NCI-H524 treated with DMSO at 0.1 percent for 48 hours (cell line): ENCODE measurements at regions not wholly inside any gene's neighbourhood (a gene's known extent, or its start where the extent isn't known, plus 50 kb on each side); places are given as distances from the start of the nearest gene placed in this dataset.

Experiments used
- DNase-seq: peaks from one replicate; lab custom pipeline; 2025; lab: John Stamatoyannopoulos, UW

DNA sequence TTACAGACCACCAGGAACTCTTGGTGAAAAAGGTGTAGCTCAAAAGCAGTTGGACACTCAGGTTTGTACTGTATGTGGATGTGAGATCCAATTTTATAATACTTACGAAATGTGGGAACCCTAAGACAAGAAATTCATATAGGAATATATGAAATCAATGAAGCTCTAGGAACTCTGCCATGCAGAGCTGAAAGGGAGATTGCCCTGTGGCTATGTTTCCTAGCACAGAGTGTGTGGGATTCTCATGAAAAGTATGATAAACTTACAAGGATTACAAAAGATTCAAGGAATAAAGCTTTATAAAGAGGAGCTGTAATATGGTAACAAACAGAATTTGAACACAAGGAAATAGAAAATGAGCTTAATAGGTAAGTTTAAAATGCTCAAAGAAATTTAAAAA lies 205.7 kb upstream of the FAM83B start:
- DNase-seq: no peak

DNA sequence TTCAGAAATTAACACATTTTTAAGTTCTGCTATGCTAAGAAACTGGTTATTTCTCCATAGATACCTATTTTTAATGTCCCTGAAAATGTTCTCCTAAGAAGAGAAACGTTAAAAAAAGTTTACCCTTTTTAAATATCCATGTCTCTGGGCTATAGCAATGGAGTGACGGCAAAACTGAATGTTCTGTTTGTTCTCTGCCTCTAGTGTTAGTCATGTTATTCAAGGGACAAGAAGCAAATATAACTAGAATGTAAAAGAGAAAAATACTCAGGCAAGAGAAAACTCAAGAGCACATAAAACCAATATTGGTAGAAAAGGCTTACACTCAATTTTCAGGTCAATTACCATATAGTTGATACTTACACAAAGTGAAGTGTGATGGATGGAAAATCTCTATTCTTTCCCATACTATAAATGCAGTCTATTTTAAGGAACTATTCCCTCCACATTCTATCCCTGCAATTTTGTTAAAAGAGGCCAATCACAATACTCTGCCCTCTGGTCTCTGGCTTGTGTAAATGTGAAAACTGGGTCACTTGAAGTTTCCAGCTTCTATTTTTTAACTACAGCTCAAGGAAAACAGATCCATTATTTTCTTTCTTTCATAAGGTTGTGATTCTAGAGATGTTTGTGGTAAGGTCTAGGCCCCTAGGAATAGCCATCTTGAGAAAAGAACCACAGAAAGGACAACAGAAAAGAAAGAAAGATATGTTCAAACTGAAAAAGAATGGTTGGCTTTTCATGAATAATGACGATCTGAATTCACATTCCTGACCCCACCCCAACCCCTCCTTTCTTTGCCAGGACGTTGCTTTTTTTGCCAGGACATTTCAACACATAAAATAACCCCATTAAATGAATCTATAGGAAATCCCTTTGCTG lies 200.3 kb upstream of the FAM83B start:
- no peak for DNase-seq

DNA sequence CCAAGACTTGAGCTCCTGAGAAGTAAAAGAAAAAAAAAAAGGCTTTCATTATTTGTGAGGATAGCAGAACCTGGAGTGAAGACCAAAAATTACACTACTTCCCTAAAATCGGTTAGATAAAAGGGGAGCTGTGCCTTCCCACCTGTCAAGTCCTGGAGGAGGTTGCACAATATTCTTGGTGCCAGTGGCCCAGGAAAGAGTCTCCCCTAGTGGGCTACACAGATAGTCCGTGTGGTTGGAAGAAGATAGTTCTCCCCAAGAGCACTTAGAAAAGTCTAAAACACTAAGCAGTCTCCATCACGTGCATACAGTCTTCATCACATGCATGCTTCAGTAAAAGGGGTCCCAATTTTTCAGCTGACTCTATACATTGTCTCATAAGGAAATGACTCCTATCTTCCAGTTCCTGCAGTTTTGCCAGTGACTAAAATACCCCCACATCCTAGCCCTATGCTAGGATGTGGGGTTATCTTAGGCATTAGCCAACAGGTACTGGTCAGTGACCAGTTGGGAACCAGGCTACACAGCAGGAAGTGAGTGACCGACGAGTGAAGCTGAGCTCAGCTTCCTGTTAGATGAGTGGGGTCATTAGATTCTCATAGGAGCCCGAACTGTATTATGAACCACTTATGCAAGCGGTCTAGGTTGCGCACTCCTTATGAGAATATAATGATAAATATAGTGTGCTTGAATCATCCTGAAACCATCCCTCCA lies 199.5 kb upstream of the FAM83B start:
- DNase-seq: no peak

DNA sequence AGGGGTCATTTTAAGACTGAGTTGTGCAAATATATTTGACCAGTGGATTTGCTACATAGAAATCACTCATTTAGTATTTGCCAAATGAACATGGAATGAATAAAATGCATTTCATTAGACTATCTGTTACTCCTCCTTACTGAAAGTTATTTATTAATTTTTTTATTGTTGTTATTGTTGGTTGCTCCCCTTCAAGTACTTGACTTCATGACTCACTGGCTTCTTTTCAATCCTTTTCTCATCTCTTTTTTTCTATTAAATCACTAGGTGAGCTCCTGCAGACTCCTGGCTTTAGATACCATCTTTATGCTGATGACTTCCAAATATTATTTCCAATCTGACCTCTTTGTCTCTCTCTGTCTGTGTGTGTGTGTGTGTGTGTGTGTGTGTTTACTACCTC lies 192.2 kb upstream of the FAM83B start:
- no peak for DNase-seq

DNA sequence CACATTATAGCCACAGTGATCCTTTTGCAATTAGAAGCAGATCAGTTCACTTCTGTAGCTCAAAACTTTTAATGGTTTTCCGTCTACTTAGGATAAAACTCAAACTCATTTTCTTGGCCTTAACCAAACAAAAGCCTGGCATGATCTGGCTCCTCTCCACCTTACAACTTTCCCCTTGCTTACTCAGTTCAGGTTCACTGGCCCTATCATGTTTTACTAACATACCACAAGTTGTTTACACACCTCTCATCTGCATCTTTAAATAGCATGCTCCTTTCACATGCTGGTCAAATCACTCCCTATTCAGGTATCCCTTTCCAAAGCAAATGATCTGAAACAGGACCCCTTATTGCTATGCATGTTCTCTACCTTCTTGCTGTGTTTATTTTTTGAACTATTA lies 191.4 kb upstream of the FAM83B start:
- DNase-seq: no peak

DNA sequence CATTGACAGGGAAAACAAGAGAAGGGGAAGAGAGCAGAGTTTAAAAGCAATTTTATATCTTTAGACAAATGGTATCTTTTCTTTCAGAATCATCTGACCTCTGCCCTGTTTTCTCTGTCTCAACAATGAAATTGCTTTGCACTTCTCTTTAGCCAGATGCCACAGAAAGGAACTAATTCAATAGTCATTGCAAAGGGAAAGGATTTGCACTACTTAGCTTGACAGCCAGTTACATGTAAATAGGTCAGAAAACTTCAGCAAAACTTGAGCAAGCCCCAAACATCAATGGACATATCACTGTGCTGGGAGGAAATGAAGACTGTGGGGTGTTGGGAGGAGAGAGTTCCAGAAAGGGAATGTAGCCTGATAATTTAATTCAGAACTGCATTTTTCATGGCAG lies 181.3 kb upstream of the FAM83B start:
- no peak for DNase-seq

DNA sequence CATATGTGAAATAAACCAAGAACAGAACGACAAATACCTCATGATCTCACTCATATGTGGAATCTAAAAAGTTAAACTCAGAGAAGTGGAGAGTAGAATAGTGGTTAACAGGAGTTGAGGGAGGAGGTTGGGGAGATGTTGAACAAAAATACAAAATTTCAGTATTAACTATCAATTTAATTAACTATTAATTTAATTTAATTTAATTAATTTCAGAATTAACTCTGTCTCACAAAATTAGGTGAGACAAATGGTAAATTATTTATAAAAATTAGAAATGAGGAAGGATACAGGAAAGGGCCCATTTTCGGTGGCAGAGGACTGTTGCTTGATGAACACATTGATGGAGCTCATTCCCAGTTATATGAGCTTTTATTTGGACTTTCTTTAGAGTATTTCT lies 166.0 kb upstream of the FAM83B start:
- DNase-seq: no peak

DNA sequence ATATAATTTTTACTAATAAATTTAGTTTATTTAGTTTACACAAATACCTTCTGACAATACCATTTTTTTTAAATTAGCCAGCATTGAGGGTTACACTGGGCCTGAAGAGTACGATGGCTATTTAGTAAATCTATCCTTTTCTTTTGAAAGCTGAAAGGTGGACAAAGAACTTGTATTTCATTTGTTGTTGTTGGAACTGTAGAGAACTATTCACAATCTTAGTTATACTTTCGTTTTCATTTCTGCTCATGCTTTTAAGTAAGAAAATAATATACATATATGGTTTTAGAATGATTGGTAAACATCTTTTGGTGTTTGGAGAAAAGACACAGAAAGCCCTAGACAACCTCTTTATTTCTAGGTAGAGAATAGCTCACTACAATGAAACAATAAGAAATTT lies 165.3 kb upstream of the FAM83B start:
- no peak for DNase-seq

DNA sequence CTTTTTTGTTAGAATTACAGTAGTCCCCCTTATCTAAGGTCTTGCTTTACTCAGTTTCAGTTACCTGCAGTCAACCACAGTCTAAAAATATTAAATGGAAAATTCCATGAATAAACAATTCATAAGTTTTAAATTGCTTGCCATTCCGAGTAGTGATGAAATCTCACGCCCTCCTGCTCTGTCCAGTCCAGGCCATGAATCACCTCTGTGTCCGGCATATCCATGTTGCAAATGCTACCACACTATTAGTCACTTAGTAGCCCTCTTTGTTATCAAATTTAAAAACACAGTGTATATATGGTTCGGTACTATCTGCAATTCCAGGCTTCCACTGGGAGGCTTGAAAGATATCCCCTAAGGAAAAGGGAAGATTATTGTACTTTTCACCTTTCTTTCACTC lies 164.6 kb upstream of the FAM83B start:
- DNase-seq: no peak

DNA sequence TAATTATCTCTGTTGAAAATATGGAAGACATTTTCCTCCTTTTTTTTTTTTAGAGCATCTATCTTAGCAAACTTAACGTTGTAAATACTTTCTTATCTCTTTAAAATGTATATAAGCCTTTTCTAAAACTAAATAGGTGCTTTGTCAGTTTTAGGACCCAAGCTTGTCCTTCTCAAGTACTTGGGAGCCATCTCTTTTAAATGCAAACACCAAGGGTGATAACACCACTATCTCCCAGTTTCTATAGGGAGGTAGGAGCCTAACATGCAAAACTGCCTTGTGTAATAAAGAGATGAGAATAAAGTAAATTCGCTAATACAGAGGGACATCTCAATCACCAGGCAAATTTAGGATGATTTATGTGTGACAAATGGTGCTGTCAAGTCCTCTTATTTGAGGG lies 157.0 kb upstream of the FAM83B start:
- no peak for DNase-seq

DNA sequence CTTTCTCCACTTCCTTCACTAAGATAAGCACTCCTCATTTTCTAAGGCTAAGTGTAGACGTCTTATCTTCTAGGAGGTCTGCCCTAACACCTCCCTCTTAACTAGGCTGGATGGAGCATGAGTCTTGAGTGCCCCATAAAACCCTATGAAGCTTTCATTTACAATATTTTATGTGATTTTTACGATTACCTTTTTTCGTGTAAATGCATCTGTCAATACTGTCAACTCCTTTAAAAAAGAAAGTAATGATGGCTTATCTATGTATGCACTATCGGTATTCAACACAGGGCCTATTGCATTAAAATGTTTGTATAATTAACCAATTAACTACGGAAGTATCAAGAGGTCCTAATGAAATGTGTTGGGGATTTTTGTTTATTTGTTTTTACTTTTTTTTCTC lies 156.0 kb upstream of the FAM83B start:
- DNase-seq: no peak

DNA sequence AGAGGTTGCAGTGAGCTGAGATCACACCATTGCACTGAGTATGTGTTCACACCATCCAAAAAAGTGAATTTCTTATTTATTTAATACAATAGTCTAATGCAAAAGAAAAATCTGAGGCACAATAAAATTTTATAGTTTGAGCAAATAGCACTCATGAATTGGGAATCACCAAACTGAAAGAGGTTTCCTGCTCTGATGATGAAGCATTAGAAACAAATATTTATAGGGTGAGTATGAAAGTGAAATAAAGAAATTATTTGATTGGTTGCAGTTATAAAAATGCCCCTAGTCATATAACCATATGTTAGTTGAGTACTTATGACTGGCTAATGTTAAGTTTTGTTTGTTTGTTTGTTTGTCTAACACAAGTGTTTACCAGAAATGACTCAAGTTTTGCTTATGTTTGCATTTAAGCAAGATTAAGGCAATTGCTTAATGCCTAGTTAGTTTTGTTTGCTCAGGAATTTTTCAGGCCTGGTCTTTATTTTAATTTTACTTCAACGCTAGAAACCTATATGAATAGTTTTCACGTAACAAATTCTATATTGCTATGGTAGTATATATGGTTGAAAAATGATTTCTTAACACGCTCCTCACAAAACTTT lies 151.5 kb upstream of the FAM83B start:
- no peak for DNase-seq

DNA sequence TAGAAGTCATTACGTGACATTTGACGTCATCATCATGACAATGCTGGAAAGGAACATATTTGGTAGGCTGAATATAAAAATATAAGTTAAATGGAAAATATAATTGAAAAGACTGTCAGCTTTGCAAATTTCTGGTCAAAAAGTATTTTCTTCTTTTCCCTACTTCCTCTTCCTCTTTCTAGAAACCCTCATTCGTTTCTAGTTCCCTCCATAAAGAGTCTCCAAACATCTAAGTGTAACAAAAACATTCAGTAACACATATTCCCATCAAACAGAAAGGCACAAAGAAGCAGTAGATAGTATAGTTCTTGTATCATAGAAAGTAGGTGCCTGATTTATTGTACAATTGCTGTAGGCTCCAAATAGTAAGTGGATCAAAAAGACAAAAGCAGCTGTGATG lies 150.8 kb upstream of the FAM83B start:
- no peak for DNase-seq

DNA sequence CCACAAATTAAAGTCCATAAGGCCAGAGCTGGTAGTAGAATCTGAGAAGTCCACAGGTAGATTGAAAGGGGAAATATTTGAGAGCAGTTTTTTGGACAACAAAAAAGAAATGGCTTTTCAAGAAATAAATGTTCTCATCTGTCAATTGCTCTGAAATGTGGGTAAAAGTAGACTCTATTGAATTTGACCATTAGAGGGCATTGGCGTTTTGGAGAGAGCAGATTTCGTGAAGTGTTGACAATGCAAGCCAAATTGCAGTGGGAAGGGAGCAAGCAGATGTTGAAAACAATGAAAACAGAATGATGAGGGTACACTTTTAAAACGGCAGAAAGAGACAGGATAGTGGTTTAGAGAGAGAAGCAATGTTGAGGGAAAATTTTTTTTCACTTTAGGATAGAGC lies 149.1 kb upstream of the FAM83B start:
- DNase-seq: peak; percentile 10

DNA sequence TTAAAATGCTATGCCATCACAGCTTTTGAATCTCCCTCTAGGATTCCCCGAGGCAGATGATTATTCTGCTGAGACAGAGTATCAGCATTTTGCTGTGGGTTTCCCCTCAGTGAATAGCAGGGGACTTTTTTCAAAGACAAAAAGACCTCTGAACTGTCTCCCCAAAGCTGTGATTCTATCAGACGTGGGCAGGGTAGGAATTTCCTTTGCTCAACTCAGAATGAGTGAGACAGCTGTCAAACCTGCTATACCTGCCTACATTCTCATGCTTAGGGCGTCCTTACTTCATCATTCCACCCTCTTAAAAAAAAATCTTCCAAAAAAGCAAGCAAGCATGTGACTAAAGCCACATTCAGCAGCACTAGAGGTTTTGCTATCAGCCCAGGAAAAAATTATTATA lies 147.6 kb upstream of the FAM83B start:
- DNase-seq: no peak

DNA sequence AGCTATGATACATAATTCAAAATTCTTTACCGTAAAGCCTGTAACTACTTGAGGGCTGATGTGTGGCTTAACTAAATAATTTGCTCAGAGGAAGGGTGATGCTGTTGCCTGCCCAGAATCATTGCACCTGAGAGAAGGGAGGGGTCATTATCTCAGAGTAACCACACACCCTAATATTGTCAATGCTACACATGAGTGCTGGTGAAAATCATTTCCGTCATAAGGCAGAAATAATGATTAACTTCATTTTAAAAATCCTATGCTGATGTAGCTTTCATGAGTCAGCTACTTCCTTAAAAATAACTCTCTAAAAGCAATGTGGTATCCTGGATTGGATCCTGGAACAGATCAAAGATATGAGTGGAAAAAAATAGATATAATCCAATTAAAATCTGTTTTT lies 146.4 kb upstream of the FAM83B start:
- no peak for DNase-seq

DNA sequence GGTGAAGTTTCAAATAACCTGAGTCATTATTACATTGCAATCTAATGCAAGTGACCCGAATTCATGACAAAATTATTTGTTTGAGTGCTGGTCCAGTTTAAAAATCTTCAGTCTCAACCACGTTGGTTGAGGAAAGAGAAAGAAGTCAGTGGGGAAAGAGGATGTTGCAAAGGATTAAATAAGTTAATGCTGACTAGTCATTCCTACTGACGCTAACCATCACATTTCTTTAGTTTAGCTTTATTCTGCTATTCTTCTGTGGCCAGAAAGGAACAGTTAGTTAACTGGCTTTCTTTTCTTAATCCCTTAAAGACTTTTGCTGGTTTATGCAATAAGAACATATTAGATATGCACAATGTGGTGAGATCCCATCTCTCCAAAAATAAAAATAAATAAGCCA lies 143.8 kb upstream of the FAM83B start:
- no peak for DNase-seq

DNA sequence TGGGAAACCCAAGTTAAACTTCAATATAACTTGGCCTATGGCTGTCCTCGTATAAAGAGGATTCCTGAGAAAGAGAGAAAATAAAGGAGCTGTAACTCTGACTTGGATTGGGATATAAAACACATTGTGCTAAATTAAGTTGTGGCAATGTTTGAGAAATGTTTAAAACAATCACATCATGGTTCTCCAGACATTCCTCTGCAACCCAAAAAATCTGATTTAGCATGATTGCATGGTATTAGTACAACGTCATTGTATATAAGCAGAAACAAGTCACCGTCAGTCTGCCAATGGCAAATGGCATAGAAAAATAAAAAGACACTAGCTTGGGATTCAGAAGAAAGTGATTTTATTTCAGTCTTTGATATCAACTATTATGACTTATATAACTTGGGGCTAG lies 140.2 kb upstream of the FAM83B start:
- no peak for DNase-seq

DNA sequence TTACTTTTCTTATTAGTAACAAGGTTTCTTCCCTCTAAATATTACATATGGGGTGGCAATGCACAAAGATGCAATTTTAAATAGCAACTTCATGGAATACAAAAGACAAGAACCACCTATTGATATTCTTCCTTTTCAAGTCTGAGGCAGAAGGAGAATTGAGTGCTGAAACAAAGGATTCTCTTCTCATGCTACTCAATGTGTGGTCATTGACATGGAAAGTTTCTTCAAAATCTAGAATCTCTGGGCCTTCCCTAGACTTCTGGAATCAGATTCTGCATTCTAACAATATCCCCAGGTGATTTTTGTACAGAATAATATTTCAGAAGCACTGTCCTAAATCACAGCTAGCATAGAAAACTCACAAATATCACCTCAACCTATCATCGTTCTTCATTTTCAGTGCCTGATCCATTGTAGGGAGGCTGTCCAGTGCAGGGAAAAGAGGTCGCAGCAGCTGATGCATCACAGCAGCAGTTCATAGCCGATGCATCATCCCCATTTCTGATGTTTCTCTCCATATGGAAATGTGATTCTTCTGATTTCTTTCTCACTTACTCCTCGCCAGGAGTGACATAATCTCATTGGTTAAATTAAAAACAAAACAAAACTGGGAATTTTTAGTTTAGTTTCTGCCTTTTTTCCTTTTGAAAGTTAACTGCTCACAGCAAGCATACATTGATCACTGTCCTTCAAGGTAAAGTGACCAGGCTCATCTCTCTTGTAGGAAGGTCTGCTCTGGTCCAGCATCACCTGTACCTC lies 139.5 kb upstream of the FAM83B start:
- DNase-seq: no peak

DNA sequence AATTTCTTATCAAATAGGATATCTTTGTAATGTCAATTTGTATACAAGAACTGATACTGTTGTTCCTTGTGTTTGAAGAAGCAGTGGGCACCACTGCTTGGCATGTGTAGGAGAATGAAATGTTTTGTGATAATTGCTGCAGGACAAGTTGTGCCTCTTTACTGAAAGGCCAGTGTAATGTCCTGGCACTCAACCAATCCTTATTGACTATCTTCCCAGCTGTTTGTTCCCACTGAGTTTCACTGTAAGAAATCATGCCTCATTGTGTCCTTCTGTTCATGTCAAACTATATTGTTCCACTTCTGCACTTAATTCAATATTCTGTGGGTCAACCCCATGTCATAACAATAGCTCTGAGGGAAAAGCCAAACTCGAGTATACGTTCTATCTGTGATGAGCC lies 136.1 kb upstream of the FAM83B start:
- DNase-seq: no peak

DNA sequence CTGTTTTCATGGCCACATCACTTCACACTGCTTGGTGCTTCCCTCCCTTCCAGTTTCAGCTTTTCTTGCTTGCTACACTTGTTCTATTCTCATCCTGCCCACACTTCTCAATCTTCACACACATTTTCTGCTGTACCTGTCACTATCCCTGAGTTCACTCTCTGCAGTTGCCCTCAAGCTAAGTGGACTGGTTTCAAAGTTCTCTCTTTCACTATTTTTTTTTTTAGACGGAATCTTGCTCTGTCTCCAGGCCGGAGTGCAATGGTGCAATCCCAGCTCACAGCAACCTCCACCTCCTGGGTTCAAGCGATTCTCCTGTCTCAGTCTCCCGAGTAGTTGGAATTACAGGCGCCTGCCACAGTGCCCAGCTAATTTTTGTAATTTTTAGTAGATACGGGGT lies 130.6 kb upstream of the FAM83B start:
- DNase-seq: no peak

DNA sequence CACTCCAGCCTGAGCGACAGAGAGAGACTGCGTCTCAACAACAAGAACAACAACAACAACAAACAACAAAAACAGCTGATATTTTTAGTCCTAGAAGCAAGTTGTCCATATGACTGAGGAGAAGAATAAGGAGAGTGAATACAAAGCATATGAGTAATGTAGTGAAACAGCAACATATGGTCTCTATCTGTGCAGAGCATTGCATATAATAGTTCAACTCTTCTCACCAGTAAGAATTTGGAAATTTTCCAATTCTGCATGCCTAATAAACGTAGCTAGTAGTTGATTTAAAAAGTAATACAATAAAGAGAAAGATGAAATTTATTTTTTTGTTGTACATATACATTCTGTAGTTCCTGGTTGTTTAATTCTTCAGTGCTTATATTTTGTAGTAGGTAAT lies 129.7 kb upstream of the FAM83B start:
- DNase-seq: no peak
